Peyer's patch (tissue), 4 donors: ENCODE measurements at regions not wholly inside any gene's neighbourhood (a gene's known extent, or its start where the extent isn't known, plus 50 kb on each side); places are given as distances from the start of the nearest gene placed in this dataset.

ENCODE experiments used
- CTCF ChIP-seq, 6 experiments: fragments of 450-650 bp in 4 of 6; fragments of 200-600 bp in 2 of 6; sonication (generic) in 1 of 6; IDR thresholded peaks; one replicate each; pipeline ENCODE4 v1.5.1; 2017 to 2019; ENCODE audit warnings: antibody characterized with exemption in 6 of 6, mild to moderate bottlenecking in 3 of 6, moderate library complexity in 1 of 6
- POLR2A ChIP-seq, 2 donors: fragments of 450-650 bp; IDR thresholded peaks; one replicate each; pipeline ENCODE4 v1.5.1; 2017; ENCODE audit warnings: antibody characterized with exemption in 2 of 2, mild to moderate bottlenecking in 2 of 2, moderate library complexity in 2 of 2

- TF ChIP-seq CTCF (IDR thresholded peaks at IDR 0.05) (no peak), POLR2A (IDR thresholded peaks at IDR 0.05) (no peak)
Observed at GRCh38 chr6:23106951-23107350, 537.6 kb downstream of the HDGFL1 start.
